ENCODE measurements at regions not wholly inside any gene's neighbourhood (a gene's known extent, or its start where the extent isn't known, plus 50 kb on each side); places are given as distances from the start of the nearest gene placed in this dataset.

DNA sequence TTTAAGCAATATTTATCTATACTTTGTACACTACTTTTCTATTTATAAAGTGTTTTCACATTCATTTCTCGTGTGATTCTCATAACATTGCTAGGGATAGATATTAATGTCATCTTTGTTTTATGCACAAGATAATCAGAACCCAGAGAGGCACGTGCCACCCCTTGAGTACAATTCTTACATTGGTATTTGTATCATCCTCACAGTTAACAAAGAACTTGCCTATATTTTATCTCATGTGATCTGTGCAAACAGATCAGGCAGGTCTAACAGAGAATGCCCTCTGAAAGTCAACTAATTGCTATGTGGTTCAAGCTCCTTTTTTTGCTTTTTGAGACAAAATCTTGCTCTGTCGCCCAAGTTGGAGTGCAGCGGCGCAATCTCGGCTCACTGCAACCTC, 604.5 kb downstream of the LMO4 start:
- no peak overlapping the region for H3K9ac ChIP-seq (ENCODE audit: low read depth, low read length)
- no peaks in the 10 kb centered on the region for H3K4me1 ChIP-seq (ENCODE audit: insufficient read depth, low read length)
- H3K36me3 ChIP-seq (ENCODE audit: insufficient read depth, low read length) = no peaks in the 10 kb centered on the region; the same call in 1 of the 2 replicates
- H3K9me3 ChIP-seq (ENCODE audit: control insufficient read depth, insufficient read depth, low read length) = no peaks in the 10 kb centered on the region; the same call in 1 of the 2 replicates

DNA sequence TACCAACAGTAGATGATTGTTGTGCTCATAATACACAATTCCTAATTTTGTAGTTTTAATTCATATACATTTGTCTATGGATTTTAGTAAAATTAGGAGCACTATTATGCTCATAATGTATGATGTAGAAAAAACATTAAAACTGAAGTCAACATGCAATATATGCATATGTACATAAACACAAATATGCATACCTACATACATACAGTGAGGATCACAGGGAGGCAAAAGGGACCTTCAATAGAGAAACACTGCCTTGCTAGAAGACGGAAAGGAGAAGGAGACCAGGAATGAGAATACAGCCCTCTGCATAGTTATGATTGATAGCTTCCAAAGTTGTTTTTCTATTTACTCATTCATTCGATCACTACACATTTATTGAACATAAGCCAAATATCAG, 606.5 kb downstream of the LMO4 start:
- H3K4me1 ChIP-seq (ENCODE audit: insufficient read depth, low read length) = no peaks in the 10 kb centered on the region
- no peaks in the 10 kb centered on the region; the same call in 1 of the 2 replicates for H3K36me3 ChIP-seq (ENCODE audit: insufficient read depth, low read length)
- no peaks in the 10 kb centered on the region; the same call in 1 of the 2 replicates for H3K9me3 ChIP-seq (ENCODE audit: control insufficient read depth, insufficient read depth, low read length)
- H3K9ac ChIP-seq (ENCODE audit: low read depth, low read length) = no peak overlapping the region

DNA sequence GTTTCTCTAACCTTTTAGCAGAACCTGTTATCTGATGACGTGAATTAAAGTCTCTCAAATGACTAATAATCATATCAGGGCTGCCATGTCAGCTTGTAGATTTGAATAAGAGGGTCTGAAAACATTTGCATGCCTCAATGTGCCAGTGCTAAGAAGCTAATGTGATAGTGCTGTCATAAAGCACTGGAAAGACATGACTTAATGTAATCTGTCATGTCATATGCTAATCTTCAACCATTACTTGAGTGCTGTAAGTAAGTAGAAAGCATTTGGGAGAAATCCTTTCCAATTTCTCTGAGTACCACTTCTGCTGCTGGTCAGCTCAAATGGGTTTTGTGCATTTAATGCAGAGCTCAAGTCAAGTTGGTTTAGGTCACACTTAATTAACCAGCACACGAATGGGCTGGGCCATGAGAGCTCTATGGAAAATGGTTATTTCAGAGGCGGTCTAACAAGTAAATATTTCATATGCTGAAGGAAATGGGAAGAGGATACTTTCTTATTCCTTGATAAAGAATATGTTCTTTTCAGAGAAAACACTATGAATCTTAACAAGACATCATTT, 609.2 kb downstream of the LMO4 start:
- H3K9me3 ChIP-seq (ENCODE audit: control insufficient read depth, insufficient read depth, low read length) = no peaks in the 10 kb centered on the region; the same call in 1 of the 2 replicates
- no peaks in the 10 kb centered on the region; the same call in 1 of the 2 replicates for H3K36me3 ChIP-seq (ENCODE audit: insufficient read depth, low read length)

DNA sequence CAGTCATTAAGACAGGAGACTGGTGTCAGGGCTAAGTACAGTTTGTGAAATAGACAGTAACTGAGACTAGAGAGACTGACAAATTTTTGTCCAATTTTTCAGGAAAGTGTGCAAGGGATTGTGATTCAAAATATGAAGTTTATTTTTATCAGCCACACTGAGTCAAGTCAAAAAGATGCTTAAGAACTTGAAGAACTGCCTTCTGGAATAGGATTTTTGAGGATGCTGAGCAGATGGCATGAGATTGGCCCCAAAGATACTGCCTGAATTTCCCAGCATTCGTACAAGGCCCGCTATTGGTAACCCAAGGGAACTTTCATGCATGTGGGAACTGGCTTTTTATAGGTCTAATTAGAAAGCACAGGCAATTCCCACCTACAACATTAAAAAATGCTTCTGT, 610.0 kb downstream of the LMO4 start:
- Histone ChIP-seq H3K9ac (ENCODE audit: low read depth, low read length) (no peak overlapping the region), H3K9me3 (ENCODE audit: control insufficient read depth, insufficient read depth, low read length) (no peaks in the 10 kb centered on the region), H3K4me1 (ENCODE audit: insufficient read depth, low read length) (peaks cover 9% of the 10 kb centered on the region), H3K36me3 (ENCODE audit: insufficient read depth, low read length) (no peaks in the 10 kb centered on the region; the same call in 1 of the 2 replicates)

More for the DNA sequence above, 609.2 kb downstream of the LMO4 start:
- Histone ChIP-seq H3K9ac (ENCODE audit: low read depth, low read length) (no peak overlapping the region), H3K4me1 (ENCODE audit: insufficient read depth, low read length) (peaks cover 9% of the 10 kb centered on the region)

DNA sequence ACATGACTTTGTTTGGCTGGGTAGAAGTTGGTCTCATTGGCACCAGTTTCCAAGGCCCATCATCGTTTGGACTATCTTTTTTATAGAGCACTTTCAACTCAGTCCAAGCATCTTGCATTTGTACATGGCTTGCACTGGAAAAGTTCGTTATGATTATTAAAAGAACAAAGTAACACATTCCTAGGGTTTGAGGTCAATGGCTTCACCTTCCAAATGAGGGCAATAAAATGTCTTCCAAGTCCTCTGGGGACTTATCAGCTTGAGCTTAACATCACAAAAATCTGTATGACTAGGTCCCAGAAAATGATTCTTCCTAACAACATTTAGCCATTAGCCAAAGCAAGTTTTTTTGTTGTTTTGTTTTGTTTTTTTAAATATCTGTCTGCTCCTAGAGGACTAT, 610.8 kb downstream of the LMO4 start:
- Histone ChIP-seq H3K9ac (ENCODE audit: low read depth, low read length) (no peak overlapping the region), H3K36me3 (ENCODE audit: insufficient read depth, low read length) (no peaks in the 10 kb centered on the region; the same call in 1 of the 2 replicates), H3K4me1 (ENCODE audit: insufficient read depth, low read length) (peaks cover 9% of the 10 kb centered on the region), H3K9me3 (ENCODE audit: control insufficient read depth, insufficient read depth, low read length) (no peaks in the 10 kb centered on the region)

DNA sequence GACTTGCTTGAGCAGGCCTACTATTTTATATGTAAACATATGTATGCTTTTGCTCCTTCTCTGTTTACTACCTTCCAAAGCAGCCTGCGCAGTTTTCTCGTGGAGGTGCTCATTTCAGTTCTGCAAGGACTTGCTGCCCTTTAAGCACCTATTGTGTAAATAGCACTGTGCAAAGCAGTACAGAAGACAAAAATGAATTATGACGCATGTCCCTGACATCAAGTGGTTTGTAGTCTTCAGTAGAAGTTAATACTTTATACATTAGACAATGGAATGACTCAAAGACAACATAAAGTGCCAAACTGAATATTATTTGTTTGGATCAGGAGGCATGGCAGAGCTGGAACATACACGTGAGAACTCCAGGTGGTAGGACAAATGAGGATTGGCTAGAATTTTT, 611.7 kb downstream of the LMO4 start:
- Histone ChIP-seq H3K9me3 (ENCODE audit: control insufficient read depth, insufficient read depth, low read length) (no peaks in the 10 kb centered on the region), H3K4me1 (ENCODE audit: insufficient read depth, low read length) (peaks cover 9% of the 10 kb centered on the region), H3K36me3 (ENCODE audit: insufficient read depth, low read length) (no peaks in the 10 kb centered on the region; the same call in 1 of the 2 replicates), H3K9ac (ENCODE audit: low read depth, low read length) (no peak overlapping the region)

DNA sequence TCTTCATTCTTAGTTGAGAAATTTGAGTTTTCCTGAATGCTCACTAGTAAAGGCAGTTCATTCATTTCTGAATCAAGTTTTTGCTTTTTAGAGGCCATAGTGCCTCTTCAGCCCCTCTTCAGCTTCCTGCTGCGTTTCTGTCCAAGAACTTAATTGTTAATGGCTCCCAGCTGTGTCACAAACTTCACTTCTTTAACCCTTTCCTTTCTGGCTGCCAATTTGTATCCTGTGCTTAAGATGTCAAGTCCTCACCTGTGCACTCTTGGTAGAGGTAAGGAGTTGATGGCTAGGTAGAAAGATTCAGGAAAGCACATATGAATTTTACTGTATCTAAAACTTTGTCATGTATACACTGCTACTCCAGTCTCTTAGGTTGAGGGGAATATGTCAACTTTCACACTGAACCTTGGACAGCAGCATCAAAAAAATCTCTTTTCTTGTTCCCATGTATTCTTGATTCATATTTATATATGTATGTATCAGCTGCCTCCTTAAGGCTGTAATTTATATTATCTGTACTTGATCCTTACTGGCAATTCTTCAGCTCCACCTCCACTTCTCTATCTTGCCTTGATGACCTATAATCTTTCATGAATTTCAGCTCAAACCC, 612.8 kb downstream of the LMO4 start:
- Histone ChIP-seq H3K9ac (ENCODE audit: low read depth, low read length) (no peak overlapping the region), H3K36me3 (ENCODE audit: insufficient read depth, low read length) (no peaks in the 10 kb centered on the region; the same call in 1 of the 2 replicates), H3K9me3 (ENCODE audit: control insufficient read depth, insufficient read depth, low read length) (no peaks in the 10 kb centered on the region), H3K4me1 (ENCODE audit: insufficient read depth, low read length) (peaks cover 9% of the 10 kb centered on the region)

DNA sequence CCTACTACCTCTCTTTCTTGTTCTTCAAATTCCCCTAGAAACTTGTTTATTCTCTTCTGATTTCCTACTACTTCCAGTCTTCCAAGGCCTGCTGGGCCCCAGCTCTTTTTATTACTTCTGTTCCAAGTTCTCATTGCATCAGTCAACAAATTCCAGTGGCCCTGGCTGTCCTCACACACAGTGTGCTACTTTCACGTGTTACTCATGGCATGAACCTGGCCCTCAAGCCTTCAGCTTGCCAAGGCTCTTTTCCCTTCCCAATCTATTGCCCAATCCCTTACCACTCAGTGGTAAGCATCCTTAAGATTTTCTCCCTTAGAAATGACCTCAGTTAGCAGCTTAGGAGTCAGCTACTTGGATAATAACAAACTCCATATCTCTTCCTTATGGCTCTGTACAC, 613.5 kb downstream of the LMO4 start:
- Histone ChIP-seq H3K36me3 (ENCODE audit: insufficient read depth, low read length) (no peaks in the 10 kb centered on the region; the same call in 1 of the 2 replicates), H3K9me3 (ENCODE audit: control insufficient read depth, insufficient read depth, low read length) (no peaks in the 10 kb centered on the region), H3K4me1 (ENCODE audit: insufficient read depth, low read length) (peaks cover 9% of the 10 kb centered on the region)

DNA sequence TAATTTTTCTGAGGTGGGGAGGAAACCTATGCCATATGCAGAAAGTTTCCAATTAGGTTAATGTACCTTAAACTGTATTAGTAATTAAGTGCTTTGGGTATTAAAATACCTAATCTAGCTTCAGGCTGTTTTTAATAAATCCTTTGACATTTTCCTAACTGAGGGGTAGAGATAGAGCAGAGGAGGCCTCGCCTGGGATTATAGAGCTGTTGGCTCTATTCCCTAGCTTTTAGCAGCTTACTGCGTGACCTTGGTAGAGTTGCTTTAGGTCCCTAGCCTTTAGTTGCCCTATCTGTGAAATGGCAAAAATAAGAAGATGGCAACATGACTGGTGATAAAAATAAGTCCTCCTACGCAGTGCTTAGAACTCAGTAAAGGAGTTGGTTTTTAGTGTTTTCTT, 621.0 kb downstream of the LMO4 start:
- Histone ChIP-seq H3K4me1 (ENCODE audit: insufficient read depth, low read length) (no peaks in the 10 kb centered on the region), H3K9ac (ENCODE audit: low read depth, low read length) (no peak overlapping the region), H3K36me3 (ENCODE audit: insufficient read depth, low read length) (no peaks in the 10 kb centered on the region), H3K9me3 (ENCODE audit: control insufficient read depth, insufficient read depth, low read length) (no peaks in the 10 kb centered on the region)

More for the DNA sequence above, 613.5 kb downstream of the LMO4 start:
- no peak overlapping the region for H3K9ac ChIP-seq (ENCODE audit: low read depth, low read length)

DNA sequence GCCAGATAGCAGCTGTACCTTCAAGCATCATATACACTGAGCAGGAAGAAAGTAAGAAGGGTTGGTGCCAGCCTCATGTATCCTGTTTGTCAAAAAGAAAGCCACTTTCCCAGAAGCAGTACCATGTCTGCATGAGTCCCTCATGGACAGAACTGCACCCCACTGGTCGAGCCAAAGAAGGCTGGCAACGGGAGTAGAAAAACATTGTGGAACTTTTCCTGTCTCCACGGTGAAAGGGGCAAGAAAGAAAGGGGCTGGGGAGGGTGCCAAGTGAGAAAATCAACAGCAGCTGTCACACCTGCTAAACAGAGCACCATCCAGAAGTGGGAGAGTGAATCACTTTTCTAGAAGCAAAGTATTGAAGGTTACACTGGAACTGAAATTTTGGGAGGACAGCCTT, 621.7 kb downstream of the LMO4 start:
- H3K36me3 ChIP-seq (ENCODE audit: insufficient read depth, low read length) = no peaks in the 10 kb centered on the region
- H3K9ac ChIP-seq (ENCODE audit: low read depth, low read length) = no peak overlapping the region
- no peaks in the 10 kb centered on the region for H3K4me1 ChIP-seq (ENCODE audit: insufficient read depth, low read length)
- H3K9me3 ChIP-seq (ENCODE audit: control insufficient read depth, insufficient read depth, low read length) = no peaks in the 10 kb centered on the region

DNA sequence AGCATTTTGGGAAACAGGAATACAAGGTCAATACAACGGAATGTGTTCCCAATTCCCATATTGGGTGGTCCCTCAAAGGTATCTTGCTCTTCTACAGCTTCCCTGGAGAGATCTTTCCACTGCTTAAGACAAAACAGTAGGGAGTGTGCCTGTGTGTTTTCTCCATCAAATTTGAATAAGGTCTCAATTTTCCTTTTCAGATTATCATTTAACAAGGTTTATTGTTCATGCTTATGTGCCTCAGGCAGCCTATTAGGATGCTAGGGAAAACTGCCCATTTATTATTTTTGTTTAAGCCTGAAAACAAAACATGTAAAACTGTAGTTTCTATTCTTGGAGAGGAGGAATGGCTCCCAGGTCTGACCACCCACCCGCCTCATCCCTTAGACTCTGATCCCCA, 622.7 kb downstream of the LMO4 start:
- H3K36me3 ChIP-seq (ENCODE audit: insufficient read depth, low read length) = no peaks in the 10 kb centered on the region
- H3K9me3 ChIP-seq (ENCODE audit: control insufficient read depth, insufficient read depth, low read length) = no peaks in the 10 kb centered on the region
- H3K9ac ChIP-seq (ENCODE audit: low read depth, low read length) = no peak overlapping the region
- no peaks in the 10 kb centered on the region for H3K4me1 ChIP-seq (ENCODE audit: insufficient read depth, low read length)

DNA sequence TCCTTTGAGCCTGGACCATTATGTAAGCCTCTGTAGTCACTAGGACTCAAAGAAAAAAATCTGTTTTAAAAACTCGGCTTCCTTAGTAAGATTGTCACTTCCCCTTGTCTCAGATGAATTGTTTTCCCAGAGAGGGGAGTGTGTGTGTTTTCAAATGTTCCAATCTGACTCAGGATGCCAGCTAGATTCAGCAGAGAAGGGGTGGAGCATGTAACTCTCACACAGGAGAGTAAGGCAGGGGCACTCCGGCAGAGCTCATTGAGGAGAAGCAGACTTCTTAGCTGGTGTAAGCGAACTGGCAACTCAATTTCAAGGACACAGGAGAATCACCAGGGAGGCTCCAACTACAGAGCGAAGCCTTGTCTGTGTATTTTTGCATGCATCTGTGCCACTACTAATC, 623.2 kb downstream of the LMO4 start:
- Histone ChIP-seq H3K36me3 (ENCODE audit: insufficient read depth, low read length) (no peaks in the 10 kb centered on the region), H3K4me1 (ENCODE audit: insufficient read depth, low read length) (no peaks in the 10 kb centered on the region), H3K9ac (ENCODE audit: low read depth, low read length) (no peak overlapping the region), H3K9me3 (ENCODE audit: control insufficient read depth, insufficient read depth, low read length) (no peaks in the 10 kb centered on the region)

DNA sequence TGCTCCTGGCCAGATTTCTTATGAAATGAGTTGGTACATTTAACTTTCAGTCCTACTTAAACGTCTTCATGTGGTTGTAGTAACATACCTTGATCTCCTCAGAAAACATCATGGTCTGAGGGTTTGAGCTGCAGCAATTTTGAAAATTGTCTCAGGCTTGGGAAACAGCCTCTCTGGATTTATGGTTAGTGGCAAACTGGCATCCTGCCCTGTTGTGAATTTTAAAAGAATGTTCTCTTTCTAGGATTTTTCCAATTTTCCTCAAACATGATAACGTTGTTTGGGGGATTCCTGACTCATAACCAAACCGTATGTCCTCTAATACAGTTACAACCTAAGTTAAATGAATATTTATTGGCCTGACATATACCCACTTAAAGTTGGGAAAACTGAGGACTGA, 624.4 kb downstream of the LMO4 start:
- no peak overlapping the region for H3K9ac ChIP-seq (ENCODE audit: low read depth, low read length)
- no peaks in the 10 kb centered on the region for H3K36me3 ChIP-seq (ENCODE audit: insufficient read depth, low read length)
- H3K4me1 ChIP-seq (ENCODE audit: insufficient read depth, low read length) = no peaks in the 10 kb centered on the region

DNA sequence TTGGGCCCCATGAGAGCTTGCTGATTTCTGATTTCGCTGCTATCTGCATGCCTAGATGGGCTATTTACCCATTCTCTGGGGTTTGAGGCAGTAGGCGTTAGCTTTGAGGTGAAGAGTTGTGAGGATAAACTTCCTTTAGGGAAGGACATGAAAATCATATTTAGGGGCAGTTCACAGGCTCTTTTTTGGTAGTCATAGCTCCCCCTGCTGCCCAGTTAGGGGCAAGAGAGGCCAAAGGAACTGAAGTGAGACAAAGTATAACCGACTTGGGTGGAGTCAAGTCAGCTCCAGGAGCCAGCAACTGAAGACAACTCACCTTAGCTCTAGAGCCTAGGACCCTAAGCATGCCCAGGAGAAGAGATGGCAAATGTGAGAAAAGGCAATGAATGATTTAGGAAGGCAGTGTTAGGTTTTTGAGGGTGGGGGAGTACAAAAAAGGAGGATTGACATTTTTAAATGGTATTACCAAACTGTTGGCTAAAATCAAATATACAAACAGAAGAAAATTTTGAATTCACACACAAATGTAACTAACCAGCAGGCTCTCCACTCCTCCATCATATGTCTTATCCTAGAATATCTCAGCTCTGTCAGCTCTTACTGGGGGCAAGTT, 625.2 kb downstream of the LMO4 start:
- no peaks in the 10 kb centered on the region for H3K4me1 ChIP-seq (ENCODE audit: insufficient read depth, low read length)
- no peaks in the 10 kb centered on the region for H3K36me3 ChIP-seq (ENCODE audit: insufficient read depth, low read length)
- no peaks in the 10 kb centered on the region for H3K9me3 ChIP-seq (ENCODE audit: control insufficient read depth, insufficient read depth, low read length)
- no peak overlapping the region for H3K9ac ChIP-seq (ENCODE audit: low read depth, low read length)

More for the DNA sequence above, 624.4 kb downstream of the LMO4 start:
- H3K9me3 ChIP-seq (ENCODE audit: control insufficient read depth, insufficient read depth, low read length) = no peaks in the 10 kb centered on the region

DNA sequence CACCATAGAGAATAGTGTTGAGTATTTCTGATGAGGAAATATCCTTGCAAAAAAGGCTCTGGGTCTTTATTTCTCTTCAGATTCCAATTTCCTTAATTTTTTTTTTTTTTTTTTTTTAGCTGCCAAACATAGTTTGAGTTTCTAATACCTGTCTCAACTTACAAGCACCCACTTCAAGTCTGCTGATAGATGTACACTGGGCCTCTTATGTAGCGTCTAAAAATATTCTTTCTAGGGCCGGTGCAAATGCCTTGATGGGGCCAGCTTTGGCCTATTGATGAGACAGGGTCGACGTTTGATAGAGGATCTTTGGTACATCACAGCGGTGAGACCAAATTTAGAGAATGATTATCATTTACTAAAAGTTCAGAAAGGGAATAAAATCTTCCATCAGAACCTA, 626.4 kb downstream of the LMO4 start:
- H3K9ac ChIP-seq (ENCODE audit: low read depth, low read length) = no peak overlapping the region
- H3K36me3 ChIP-seq (ENCODE audit: insufficient read depth, low read length) = no peaks in the 10 kb centered on the region
- H3K4me1 ChIP-seq (ENCODE audit: insufficient read depth, low read length) = no peaks in the 10 kb centered on the region
- no peaks in the 10 kb centered on the region for H3K9me3 ChIP-seq (ENCODE audit: control insufficient read depth, insufficient read depth, low read length)

Measured in ES-I3 (cell line).